Endodermal cell (in vitro differentiated cells): ENCODE measurements at regions not wholly inside any gene's neighbourhood (a gene's known extent, or its start where the extent isn't known, plus 50 kb on each side); places are given as distances from the start of the nearest gene placed in this dataset.

Source experiments
- DNase-seq: peaks from one replicate; pipeline ENCODE4 v3.0.0-alpha.2; 2017
- H3K27ac ChIP-seq: 2 replicates; pipeline ENCODE4 v1.5.1; 2013; ENCODE audit warnings: mild to moderate bottlenecking, low read depth, low read length, moderate library complexity
- H3K27me3 ChIP-seq: 2 replicates; pipeline ENCODE4 v1.6.1; 2013; ENCODE audit warnings: mild to moderate bottlenecking, low read length, moderate library complexity; ENCODE audit not compliant: insufficient read depth, control insufficient read depth, poor library complexity, severe bottlenecking
- H3K36me3 ChIP-seq: 2 replicates; pipeline ENCODE4 v1.7.0; 2013; ENCODE audit warnings: mild to moderate bottlenecking, low read length, moderate library complexity; ENCODE audit not compliant: control insufficient read depth, insufficient read depth
- H3K4me1 ChIP-seq: one replicate; pipeline ENCODE4 v1.7.0; 2013; ENCODE audit warnings: low read length; ENCODE audit not compliant: control insufficient read depth, insufficient read depth
- H3K4me3 ChIP-seq: 2 replicates; pipeline ENCODE4 v1.5.1; 2013; ENCODE audit warnings: mild to moderate bottlenecking, low read length, moderate library complexity
- H3K9ac ChIP-seq: 2 replicates; pipeline ENCODE4 v1.6.1; 2013; ENCODE audit warnings: mild to moderate bottlenecking, low read length, moderate library complexity; ENCODE audit not compliant: poor library complexity, severe bottlenecking; ENCODE audit errors: extremely low read depth
- H3K9me3 ChIP-seq: 2 replicates; pipeline ENCODE4 v1.6.1; 2013; ENCODE audit warnings: mild to moderate bottlenecking, low read length, moderate library complexity; ENCODE audit not compliant: control insufficient read depth
- H3K27ac Mint-ChIP-seq: 2 replicates; pipeline ENCODE4 v1.8.0; 2020; ENCODE audit warnings: mixed read lengths
- H3K27me3 Mint-ChIP-seq: 2 replicates; pipeline ENCODE4 v1.8.0; 2021; ENCODE audit warnings: mild to moderate bottlenecking, mixed read lengths; ENCODE audit not compliant: insufficient read depth
- H3K36me3 Mint-ChIP-seq: 2 replicates; pipeline ENCODE4 v1.8.0; 2020; ENCODE audit warnings: low read depth, mixed read lengths
- H3K4me1 Mint-ChIP-seq: 2 replicates; pipeline ENCODE4 v1.8.0; 2020; ENCODE audit warnings: mixed read lengths
- H3K4me3 Mint-ChIP-seq: 2 replicates; pipeline ENCODE4 v1.8.0; 2020; ENCODE audit warnings: mild to moderate bottlenecking, moderate library complexity, mixed read lengths
- H3K9me3 Mint-ChIP-seq: 2 replicates; pipeline ENCODE4 v1.8.0; 2020; ENCODE audit warnings: mild to moderate bottlenecking, mixed read lengths
- CTCF ChIP-seq: fragments of 200-600 bp; sonication (generic); conservative IDR thresholded peaks from 2 replicates; pipeline ENCODE4 v1.5.0; 2021; ENCODE audit warnings: antibody characterized with exemption, mild to moderate bottlenecking
- WGBS, 2 experiments: methylation state at CpG; one replicate each; pipeline versions ENCODE4 v1.1.5 to v1.1.7; 2013; ENCODE audit warnings: missing lambda C conversion rate in 2 of 2, mixed read lengths in 1 of 2; ENCODE audit not compliant: insufficient coverage in 1 of 2, insufficient read length in 1 of 2; 5-methylcytosine and 5-hydroxymethylcytosine counted together

GRCh38 chr4:79034544-79034943 is 95.3 kb upstream of the PAQR3 start:
- no peak for DNase-seq
- Histone ChIP-seq H3K9me3 (no peaks in the 10 kb centered on the region), H3K27me3 (no peaks in the 10 kb centered on the region), H3K36me3 (no peaks in the 10 kb centered on the region), H3K4me3 (no peak overlapping the region), H3K9ac (no peak overlapping the region), H3K4me1 (peaks cover 6% of the 10 kb centered on the region), H3K27ac (no peak overlapping the region)
- 85 to 100% methylated on average over 1 of the region's 2 CpGs for WGBS, 2 experiments
- Mint-ChIP-seq H3K4me3 (no peak overlapping the region), H3K27ac (no peak overlapping the region), H3K9me3 (no peaks in the 10 kb centered on the region), H3K4me1 (peaks cover 8% of the 10 kb centered on the region), H3K27me3 (no peaks in the 10 kb centered on the region), H3K36me3 (no peaks in the 10 kb centered on the region)
- TF ChIP-seq CTCF = no peak

- Histone ChIP-seq H3K27ac (no peak overlapping the region), H3K4me1 (no peaks in the 10 kb centered on the region), H3K36me3 (no peaks in the 10 kb centered on the region), H3K9me3 (no peaks in the 10 kb centered on the region), H3K27me3 (no peaks in the 10 kb centered on the region), H3K9ac (no peak overlapping the region), H3K4me3 (no peak overlapping the region)
- Mint-ChIP-seq H3K36me3 (no peaks in the 10 kb centered on the region), H3K9me3 (no peaks in the 10 kb centered on the region), H3K4me1 (no peaks in the 10 kb centered on the region), H3K27me3 (no peaks in the 10 kb centered on the region), H3K27ac (no peak overlapping the region), H3K4me3 (no peak overlapping the region)
- TF ChIP-seq CTCF = no peak
- DNase-seq = no peak
- WGBS, 2 experiments = 100% methylated on average over 1 of the region's 1 CpG; no CpG with 5 or more reads in 1 of the 2 experiments
Measured at GRCh38 chr4:79030973-79031372, 91.7 kb upstream of the PAQR3 start.

- TF ChIP-seq CTCF = no peak
- no peak overlapping the region for H3K4me3 ChIP-seq
- no peak overlapping the region for H3K9ac ChIP-seq
- Mint-ChIP-seq H3K36me3 (no peaks in the 10 kb centered on the region), H3K9me3 (no peaks in the 10 kb centered on the region), H3K27me3 (no peaks in the 10 kb centered on the region), H3K4me1 (no peaks in the 10 kb centered on the region), H3K4me3 (no peak overlapping the region), H3K27ac (no peak overlapping the region)
- no peaks in the 10 kb centered on the region for H3K36me3 ChIP-seq
- 94% methylated on average over 2 to 4 of the region's 4 CpGs for WGBS, 2 experiments
- H3K27ac ChIP-seq = no peak overlapping the region
- H3K4me1 ChIP-seq = no peaks in the 10 kb centered on the region
- H3K27me3 ChIP-seq = no peaks in the 10 kb centered on the region
- no peak for DNase-seq
- no peaks in the 10 kb centered on the region for H3K9me3 ChIP-seq
Measured at GRCh38 chr4:79027656-79028055, 88.4 kb upstream of the PAQR3 start.
